ENCODE measurements at regions not wholly inside any gene's neighbourhood (a gene's known extent, or its start where the extent isn't known, plus 50 kb on each side); places are given as distances from the start of the nearest gene placed in this dataset.

GRCh38 chr19:30886222-30886621 lies 463.0 kb downstream of the TSHZ3 start:
- Histone ChIP-seq H4K91ac (ENCODE audit: insufficient read length, low read depth, low read length) (no peak overlapping the region), H3K23me2 (ENCODE audit: insufficient read length, low read depth, low read length, poor library complexity, severe bottlenecking) (no peaks in the 10 kb centered on the region), H2BK15ac (ENCODE audit: low read depth, low read length) (no peak overlapping the region), H4K8ac (replicated peaks; ENCODE audit: insufficient read length, low read depth, low read length) (no peak overlapping the region), H3K4me2 (ENCODE audit: insufficient read depth, insufficient read length, low read length) (no peak overlapping the region), H3K79me2 (ENCODE audit: insufficient read depth, low read length) (no peaks in the 10 kb centered on the region), H3K9ac (ENCODE audit: extremely low read depth, insufficient read length, low read length) (no peak overlapping the region), H2AFZ (ENCODE audit: low read length) (no peak overlapping the region), H3K14ac (ENCODE audit: insufficient read depth, low read length) (no peak overlapping the region), H4K20me1 (ENCODE audit: control insufficient read depth, insufficient read depth, insufficient read length) (no peaks in the 10 kb centered on the region), H3K27me3 (ENCODE audit: insufficient read depth, low read length) (no peaks in the 10 kb centered on the region), H2BK120ac (ENCODE audit: low read depth, low read length, poor library complexity, severe bottlenecking) (no peak overlapping the region), H3K4ac (ENCODE audit: low read depth, low read length) (no peak overlapping the region), H3K23ac (ENCODE audit: insufficient read length, low read depth, low read length) (no peak overlapping the region), H4K5ac (ENCODE audit: insufficient read length, low read depth, low read length) (no peak overlapping the region), H3K18ac (ENCODE audit: insufficient read length, low read depth, low read length) (no peak overlapping the region), H3K4me1 (ENCODE audit: insufficient read depth, low read length) (no peaks in the 10 kb centered on the region), H2AK5ac (ENCODE audit: insufficient read length, low read length) (no peak overlapping the region), H3K56ac (ENCODE audit: insufficient read length, low read depth, low read length) (no peak overlapping the region), H3T11ph (ENCODE audit: low read length) (no peak overlapping the region), H2BK20ac (ENCODE audit: low read depth, low read length, poor library complexity, severe bottlenecking) (no peak overlapping the region), H3K27ac (ENCODE audit: insufficient read length, low read depth, low read length) (no peak overlapping the region), H2BK12ac (ENCODE audit: insufficient read length, low read depth, low read length) (no peak overlapping the region), H3K9me3 (ENCODE audit: control insufficient read depth, low read depth, low read length) (no peaks in the 10 kb centered on the region), H2BK5ac (ENCODE audit: insufficient read length, low read length) (no peak overlapping the region), H3K79me1 (ENCODE audit: insufficient read depth, low read depth, low read length, poor library complexity, severe bottlenecking) (no peaks in the 10 kb centered on the region)
- Mint-ChIP-seq H3K4me3 (no peak overlapping the region), H3K9me3 (no peaks in the 10 kb centered on the region; a peak in 1 of 5 replicates), H3K27me3 (ENCODE audit: low read depth) (no peaks in the 10 kb centered on the region), H3K4me1 (peaks cover 2 to 3% of the 10 kb centered on the region in 2 experiments; a peak in 3 of 4 replicates), H3K27ac (peak overlapping the region in 1 of 3 experiments; percentile 44; a peak in 1 of 7 replicates), H3K36me3 (ENCODE audit: insufficient read depth in 1 of 3, low read depth in 3 of 3) (no peaks in the 10 kb centered on the region)
- TF ChIP-seq CTCF (conservative IDR thresholded peaks at IDR 0.05), result no peak
- peak; percentile 20 for DNase-seq
- WGBS (ENCODE audit: extremely low coverage, insufficient read length, low lambda C conversion rate), result no CpG with 5 or more reads among the region's 7 CpGs

Data from H9 (cell line).